NCI-H82 treated with DMSO at 0.1 percent for 48 hours (cell line): ENCODE measurements at regions not wholly inside any gene's neighbourhood (a gene's known extent, or its start where the extent isn't known, plus 50 kb on each side); places are given as distances from the start of the nearest gene placed in this dataset.

Experiments used
- DNase-seq: peaks from one replicate; lab custom pipeline; 2025; ENCODE audit not compliant: unreplicated experiment; lab: John Stamatoyannopoulos, UW

DNA sequence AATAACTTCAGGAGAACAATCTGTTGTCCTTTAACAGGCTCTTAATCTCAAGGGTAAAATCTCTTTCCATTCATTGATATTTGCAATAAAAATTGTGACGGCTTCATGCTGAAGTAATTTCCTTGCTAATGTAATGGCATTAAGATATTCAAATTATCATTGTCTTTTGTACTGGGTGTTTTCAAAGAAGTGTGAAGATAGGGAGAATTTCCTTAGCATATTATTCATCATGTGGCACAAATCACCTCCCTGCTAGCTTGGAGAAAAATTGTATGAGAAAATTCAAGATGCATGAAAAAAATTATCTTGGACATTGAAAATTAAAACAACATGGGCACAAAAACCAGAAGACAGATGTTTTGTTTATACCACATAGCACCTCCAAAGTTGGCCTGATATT lies 63.6 kb upstream of the ARID2 start:
- DNase-seq = no peak

DNA sequence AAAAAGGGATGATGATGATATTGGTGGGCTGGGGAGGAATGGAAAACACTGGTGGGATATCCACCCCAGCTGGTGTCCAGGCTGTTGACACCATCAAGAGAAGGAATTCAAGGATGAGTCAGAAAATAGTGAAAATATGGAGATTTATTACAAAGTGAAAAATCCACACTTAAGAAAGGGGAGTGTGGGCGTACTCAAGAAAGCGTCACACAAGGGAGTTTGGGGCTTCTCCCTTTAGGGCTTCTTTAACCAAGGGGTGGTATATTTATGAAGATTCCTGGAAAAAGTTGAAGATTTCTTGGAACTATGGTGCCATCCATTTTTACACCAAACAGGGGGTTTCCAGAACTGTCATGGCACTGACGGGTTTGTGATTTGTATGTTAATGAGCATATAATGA lies 63.1 kb upstream of the ARID2 start:
- no peak for DNase-seq

DNA sequence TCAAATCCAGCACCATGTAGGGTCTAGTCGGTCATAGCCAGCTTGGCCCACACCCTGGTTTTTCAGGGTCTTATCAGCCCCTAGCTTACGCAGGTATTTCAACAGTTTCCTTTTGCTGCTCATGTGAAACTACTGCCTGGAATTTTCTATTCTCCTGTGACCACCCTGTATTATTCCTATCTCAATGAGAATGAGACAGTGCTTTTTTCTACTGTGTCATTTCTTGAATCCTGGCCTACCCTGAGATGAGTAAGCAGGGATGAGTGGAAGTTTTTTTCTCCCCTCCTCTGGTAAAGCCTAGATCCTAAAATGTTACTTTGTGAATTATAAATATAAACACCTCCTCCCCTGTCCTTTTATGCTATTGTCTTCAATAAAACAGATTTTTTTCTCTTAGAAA lies 62.7 kb upstream of the ARID2 start:
- no peak for DNase-seq

DNA sequence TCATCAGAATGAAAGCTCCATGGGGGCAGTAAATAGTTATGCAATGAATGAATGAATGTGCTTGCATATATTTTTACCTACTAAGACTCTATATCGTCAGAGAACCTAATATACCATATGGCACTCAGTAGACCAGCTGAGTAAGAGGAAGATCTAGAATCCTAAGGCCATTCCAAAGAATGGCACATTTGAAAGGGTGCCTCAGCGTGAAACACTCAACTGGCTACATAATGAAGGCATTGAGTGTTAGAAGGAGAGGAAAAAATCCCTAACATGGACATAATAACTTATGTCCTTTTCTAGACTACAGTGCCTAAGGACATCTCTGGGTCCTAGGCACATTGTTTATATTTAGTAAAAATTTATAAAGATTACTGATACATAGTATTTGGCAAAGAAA lies 61.7 kb upstream of the ARID2 start:
- no peak for DNase-seq

DNA sequence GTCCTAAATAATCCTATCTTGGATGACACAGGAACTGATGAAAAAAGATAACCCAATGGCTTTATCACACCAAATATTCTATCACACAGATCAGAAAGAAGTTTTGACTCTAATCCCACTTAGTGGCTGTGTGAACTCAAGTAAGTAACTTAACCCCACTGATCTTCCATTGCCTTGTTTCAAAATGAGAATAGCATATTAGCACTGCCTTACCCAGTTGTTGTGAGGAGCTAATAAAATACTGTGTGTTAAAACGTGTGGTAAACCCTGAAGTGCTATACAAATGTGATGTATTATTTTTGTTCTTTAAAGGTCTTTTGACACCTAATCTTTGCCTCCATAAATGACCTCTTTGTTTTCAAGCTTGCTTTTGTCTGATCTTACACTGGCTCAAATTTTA lies 60.9 kb upstream of the ARID2 start:
- DNase-seq = no peak

DNA sequence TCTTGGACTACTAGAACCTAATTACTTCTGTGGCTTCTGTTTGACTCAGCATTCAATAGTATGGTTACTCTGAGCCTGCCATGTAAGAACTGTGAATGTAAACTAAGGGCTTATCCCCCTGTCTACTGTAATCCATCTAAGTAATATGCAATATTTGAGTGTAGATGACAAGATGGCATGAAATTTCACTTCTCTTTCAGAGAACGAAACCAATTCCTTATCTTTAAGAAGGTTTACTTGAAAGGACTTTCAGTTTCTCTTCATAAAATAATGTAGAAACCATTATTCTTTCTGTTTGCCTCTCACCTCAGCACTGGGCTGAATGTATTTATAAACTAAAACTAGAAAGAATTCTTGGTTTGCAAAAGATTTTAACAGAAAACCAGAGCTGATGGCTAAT lies 60.4 kb upstream of the ARID2 start:
- no peak for DNase-seq

DNA sequence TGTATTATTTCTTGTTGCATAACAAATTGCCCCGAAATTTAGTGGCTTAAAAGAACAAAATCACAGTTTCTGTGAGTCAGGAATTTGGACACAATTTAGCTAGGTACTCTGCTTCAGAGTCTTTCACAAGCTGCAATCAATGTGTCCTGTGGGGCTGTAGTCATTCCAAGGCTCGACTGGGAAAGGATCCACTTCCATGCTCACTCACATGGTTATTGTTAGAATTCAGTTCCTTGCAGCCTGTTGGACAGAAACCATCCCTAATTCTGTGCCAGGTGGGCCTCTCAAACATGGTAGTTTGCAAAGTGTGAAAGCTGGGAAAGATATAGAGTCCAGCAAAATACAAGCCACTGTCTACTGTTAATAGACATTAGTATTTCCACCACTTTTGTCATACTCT lies 59.7 kb upstream of the ARID2 start:
- no peak for DNase-seq

DNA sequence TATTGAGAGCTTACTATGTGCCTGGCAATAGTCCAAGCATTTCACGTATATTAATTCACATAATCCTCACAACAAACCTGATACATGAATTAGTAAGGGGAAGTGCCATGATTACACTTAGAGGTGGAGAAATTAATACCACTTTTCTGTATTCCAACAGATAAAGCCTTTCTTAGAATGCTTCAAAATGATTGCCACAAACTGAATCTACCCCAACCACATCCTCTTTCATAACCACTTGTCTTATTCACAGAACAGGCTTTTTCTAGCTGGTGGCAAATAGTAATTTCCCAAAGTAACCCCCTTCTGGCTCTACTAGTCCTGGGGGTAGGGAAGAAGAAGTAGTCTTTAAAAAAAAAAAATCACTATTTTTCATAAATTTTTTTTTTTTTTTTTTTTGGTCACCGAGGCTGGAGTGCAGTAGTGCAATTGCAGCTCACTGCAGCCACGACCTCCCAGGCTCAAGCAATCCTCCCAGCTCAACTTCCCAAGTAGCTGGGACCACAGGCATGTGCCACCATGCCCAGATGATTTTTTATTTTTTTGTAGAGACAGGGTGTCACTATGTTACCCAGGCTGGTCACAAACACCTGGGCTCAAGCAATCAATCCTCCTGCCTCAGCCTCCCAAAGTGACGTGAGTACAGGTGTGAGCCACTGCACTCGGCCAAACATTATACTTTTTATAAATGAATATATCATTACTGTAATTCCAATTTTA lies 59.0 kb upstream of the ARID2 start:
- no peak for DNase-seq

DNA sequence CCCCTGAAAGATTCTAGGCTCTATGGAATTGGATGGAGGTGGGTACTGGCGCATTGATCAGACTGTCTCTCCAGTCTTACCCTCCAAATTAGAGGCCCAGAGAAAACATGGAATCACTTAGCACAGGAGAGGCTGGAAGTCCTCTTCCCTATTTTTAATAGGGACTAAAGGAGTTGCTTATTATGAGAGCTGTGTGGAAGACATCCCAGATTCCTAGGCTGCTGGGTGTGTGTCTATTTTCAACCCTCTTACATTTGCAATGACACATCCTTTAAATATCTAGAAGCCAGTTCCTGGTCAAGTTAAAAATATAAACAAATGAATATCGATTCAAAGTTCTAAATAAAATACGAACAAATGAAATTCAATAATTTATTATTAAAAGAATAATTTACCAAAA lies 58.3 kb upstream of the ARID2 start:
- no peak for DNase-seq

DNA sequence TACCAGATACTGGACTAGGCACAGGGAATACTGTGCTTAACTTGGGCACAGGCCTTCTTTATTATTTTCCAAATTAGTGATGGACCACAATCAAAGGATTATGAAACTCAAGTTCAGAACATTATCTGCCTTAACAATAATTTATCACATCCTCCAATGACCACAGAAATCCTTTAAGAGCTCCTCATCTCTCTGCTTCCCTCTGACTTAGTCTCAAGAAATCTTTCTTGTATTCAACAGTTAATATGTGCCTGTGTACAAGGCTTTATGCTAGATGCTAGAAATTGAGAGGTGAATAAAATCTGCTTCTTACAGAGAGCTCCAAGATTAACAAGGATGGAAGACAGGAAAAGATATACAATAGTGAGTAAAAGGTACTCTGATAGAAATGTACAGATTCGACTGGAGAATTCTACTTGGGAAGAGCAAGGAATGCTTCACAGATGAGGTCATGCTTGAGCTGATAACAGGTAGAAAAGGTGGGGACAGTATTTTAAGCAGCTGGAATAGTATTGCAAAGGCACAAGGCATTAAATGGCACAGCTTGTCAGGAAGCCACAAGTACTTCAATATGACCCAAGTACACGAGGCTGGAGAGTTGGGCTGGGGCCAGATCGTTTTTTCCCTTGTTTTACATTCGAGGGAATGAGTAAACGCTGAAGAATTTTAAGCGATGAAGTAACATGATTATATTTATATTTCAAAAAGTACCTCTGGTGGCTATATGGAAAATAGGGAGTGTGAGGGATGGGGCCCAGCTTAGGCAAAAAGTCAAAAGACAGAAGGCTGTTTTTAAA lies 55.1 kb upstream of the ARID2 start:
- no peak for DNase-seq

DNA sequence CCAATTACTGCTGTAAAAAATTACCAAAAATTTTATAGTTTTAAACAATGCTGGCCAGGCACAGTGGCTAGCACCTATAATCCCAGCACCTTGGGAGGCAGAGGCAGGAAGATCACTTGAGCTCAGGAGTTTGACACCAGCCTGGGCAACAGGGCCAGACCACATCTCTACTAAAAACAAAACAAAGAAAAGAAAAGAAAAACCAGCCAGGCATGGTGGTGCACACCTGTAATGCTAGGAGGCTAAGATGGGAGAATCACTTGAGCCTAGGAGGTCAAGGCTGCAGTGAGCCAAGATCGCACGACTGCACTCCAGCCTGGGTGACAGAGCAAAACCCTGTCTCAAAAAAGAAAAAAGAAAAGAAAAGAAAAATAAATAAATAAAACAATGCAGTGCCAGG lies 54.0 kb upstream of the ARID2 start:
- DNase-seq = no peak
